HL-60 (cell line): ENCODE measurements at regions not wholly inside any gene's neighbourhood (a gene's known extent, or its start where the extent isn't known, plus 50 kb on each side); places are given as distances from the start of the nearest gene placed in this dataset.

Experiments
- CTCF ChIP-seq: IDR thresholded peaks from one replicate; pipeline ENCODE4 v1.5.1; 2011; ENCODE audit warnings: low read length, control low read depth, inconsistent platforms; ENCODE audit not compliant: insufficient read depth
- POLR2AphosphoS5 ChIP-seq: IDR thresholded peaks from 2 replicates; pipeline ENCODE4 v1.6.1; 2012; ENCODE audit warnings: low read depth

GRCh38 chr12:93050026-93050747, 121.1 kb upstream of the EEA1 start:
- TF ChIP-seq CTCF (no peak), POLR2AphosphoS5 (no peak)
